Bronchial epithelial cell (primary cell): ENCODE measurements at regions not wholly inside any gene's neighbourhood (a gene's known extent, or its start where the extent isn't known, plus 50 kb on each side); places are given as distances from the start of the nearest gene placed in this dataset.

Source experiments
- DNase-seq: peaks from one replicate; pipeline ENCODE4 v3.0.0-alpha.2; 2010; ENCODE audit warnings: low read depth
- FAIRE-seq: peaks from 2 replicates; lab custom pipeline; 2011; peaks lifted over from hg19 to GRCh38; lab: Jason Lieb, UNC
- H3K27me3 ChIP-seq: 2 replicates; pipeline ENCODE4 v1.5.1; 2011; ENCODE audit warnings: low read length; ENCODE audit not compliant: control insufficient read depth, insufficient read depth
- H3K36me3 ChIP-seq: 2 replicates; pipeline ENCODE4 v1.5.1; 2011; ENCODE audit warnings: low read length; ENCODE audit not compliant: control insufficient read depth, insufficient read depth
- H3K4me3 ChIP-seq: 2 replicates; pipeline ENCODE4 v1.5.1; 2011; ENCODE audit warnings: mild to moderate bottlenecking, low read depth, low read length, control low read depth
- CTCF ChIP-seq: IDR thresholded peaks from 2 replicates; pipeline ENCODE4 v1.5.1; 2011; ENCODE audit warnings: mild to moderate bottlenecking, moderate library complexity, low read length, control low read depth, inconsistent platforms; ENCODE audit not compliant: insufficient read depth, severe bottlenecking

GRCh38 chr6:92566632-92567031 lies 852.7 kb downstream of the EPHA7 start:
- H3K4me3 ChIP-seq = no peak overlapping the region
- no peak for TF ChIP-seq CTCF
- no peaks in the 10 kb centered on the region for H3K36me3 ChIP-seq
- FAIRE-seq = no peak
- no peak for DNase-seq
- no peaks in the 10 kb centered on the region for H3K27me3 ChIP-seq

- Histone ChIP-seq H3K4me3 (no peak overlapping the region), H3K27me3 (no peaks in the 10 kb centered on the region), H3K36me3 (no peaks in the 10 kb centered on the region)
- DNase-seq (no peak), FAIRE-seq (no peak)
- TF ChIP-seq CTCF = no peak
Measured at GRCh38 chr6:92564376-92564775, 855.0 kb downstream of the EPHA7 start.

GRCh38 chr6:92559611-92560010 lies 859.7 kb downstream of the EPHA7 start:
- no peak for DNase-seq
- FAIRE-seq = no peak
- Histone ChIP-seq H3K36me3 (no peaks in the 10 kb centered on the region), H3K4me3 (no peak overlapping the region), H3K27me3 (no peaks in the 10 kb centered on the region)
- TF ChIP-seq CTCF = no peak

- H3K27me3 ChIP-seq = no peaks in the 10 kb centered on the region
- DNase-seq = no peak
- no peak for TF ChIP-seq CTCF
- no peak overlapping the region for H3K4me3 ChIP-seq
- FAIRE-seq = no peak
- no peaks in the 10 kb centered on the region for H3K36me3 ChIP-seq
Measured at GRCh38 chr6:92559003-92559402, 860.4 kb downstream of the EPHA7 start.

- H3K36me3 ChIP-seq = no peaks in the 10 kb centered on the region
- TF ChIP-seq CTCF = no peak
- no peaks in the 10 kb centered on the region for H3K27me3 ChIP-seq
- H3K4me3 ChIP-seq = no peak overlapping the region
- DNase-seq (no peak), FAIRE-seq (no peak)
Measured at GRCh38 chr6:92550501-92550900, 868.9 kb downstream of the EPHA7 start.

- FAIRE-seq = no peak
- DNase-seq = no peak
- Histone ChIP-seq H3K36me3 (no peaks in the 10 kb centered on the region), H3K4me3 (no peak overlapping the region), H3K27me3 (no peaks in the 10 kb centered on the region)
- no peak for TF ChIP-seq CTCF
Measured at GRCh38 chr6:92545861-92546260, 873.5 kb downstream of the EPHA7 start.
